GM23338 (cell line): ENCODE measurements at regions not wholly inside any gene's neighbourhood (a gene's known extent, or its start where the extent isn't known, plus 50 kb on each side); places are given as distances from the start of the nearest gene placed in this dataset.
A peak's percentile ranks its signal among the peaks of the same experiment; 100 is the strongest.

ENCODE experiments used
- ATAC-seq: fragments of 200-7000 bp; cut with Tn5 transposase; 3 replicates; pipeline ENCODE4 v1.9.1; 2020
- DNase-seq: peaks from one replicate; pipeline ENCODE4 v3.0.0-alpha.2; 2015; ENCODE audit warnings: low spot score
- H2AFZ ChIP-seq: fragments of 200-600 bp; sonication (generic); 2 replicates; pipeline ENCODE4 v1.8.0; 2016; ENCODE audit warnings: antibody characterized with exemption, mild to moderate bottlenecking, moderate library complexity
- H3F3A ChIP-seq: fragments of 200-600 bp; sonication (generic); replicated peaks from 2 replicates; pipeline ENCODE4 v1.8.0; 2017; ENCODE audit warnings: antibody characterized with exemption, mixed run types, low read depth
- H3K27ac ChIP-seq: fragments of 200-600 bp; sonication (generic); 2 replicates; pipeline ENCODE4 v1.6.1; 2016; ENCODE audit warnings: low read depth
- H3K27me3 ChIP-seq: fragments of 200-600 bp; sonication (generic); 2 replicates; pipeline ENCODE4 v1.8.0; 2016; ENCODE audit warnings: mild to moderate bottlenecking, mixed run types, moderate library complexity; ENCODE audit not compliant: insufficient read depth
- H3K36me3 ChIP-seq: fragments of 200-600 bp; sonication (generic); 2 replicates; pipeline ENCODE4 v1.8.0; 2016; ENCODE audit warnings: mild to moderate bottlenecking; ENCODE audit not compliant: insufficient read depth
- H3K4me1 ChIP-seq: fragments of 200-600 bp; sonication (generic); 2 replicates; pipeline ENCODE4 v1.8.0; 2016; ENCODE audit warnings: mild to moderate bottlenecking, moderate library complexity; ENCODE audit not compliant: insufficient read depth
- H3K4me2 ChIP-seq: fragments of 200-600 bp; sonication (generic); 2 replicates; pipeline ENCODE4 v1.7.1; 2017; ENCODE audit warnings: mixed run types
- H3K4me3 ChIP-seq: fragments of 200-600 bp; sonication (generic); 2 replicates; pipeline ENCODE4 v1.6.1; 2016; ENCODE audit warnings: mixed run types
- H3K79me2 ChIP-seq: fragments of 200-600 bp; sonication (generic); replicated peaks from 2 replicates; pipeline ENCODE4 v1.8.0; 2017; ENCODE audit warnings: mild to moderate bottlenecking; ENCODE audit not compliant: insufficient read depth
- H3K9me2 ChIP-seq: fragments of 200-600 bp; sonication (generic); 2 replicates; pipeline ENCODE4 v1.8.0; 2017; ENCODE audit not compliant: insufficient read depth
- H4K20me1 ChIP-seq: fragments of 200-600 bp; sonication (generic); replicated peaks from 2 replicates; pipeline ENCODE4 v1.8.0; 2017; ENCODE audit warnings: mild to moderate bottlenecking; ENCODE audit not compliant: insufficient read depth
- H3K27ac Mint-ChIP-seq: 2 replicates; pipeline ENCODE4 v1.8.0; 2020; ENCODE audit warnings: inconsistent platforms, mild to moderate bottlenecking, moderate library complexity, mixed read lengths
- H3K27me3 Mint-ChIP-seq: 3 replicates; pipeline ENCODE4 v1.8.0; 2022; ENCODE audit warnings: low read depth, mild to moderate bottlenecking, moderate library complexity, mixed read lengths, inconsistent platforms; ENCODE audit not compliant: insufficient read depth, poor library complexity
- H3K36me3 Mint-ChIP-seq: 3 replicates; pipeline ENCODE4 v1.8.0; 2021; ENCODE audit warnings: low read depth, mild to moderate bottlenecking, inconsistent platforms, moderate library complexity, mixed read lengths
- H3K4me1 Mint-ChIP-seq: 3 replicates; pipeline ENCODE4 v1.8.0; 2020; ENCODE audit warnings: mild to moderate bottlenecking, inconsistent platforms, mixed read lengths
- H3K4me3 Mint-ChIP-seq: 3 replicates; pipeline ENCODE4 v1.8.0; 2021; ENCODE audit warnings: moderate library complexity, mild to moderate bottlenecking, inconsistent platforms, mixed read lengths
- H3K9me3 Mint-ChIP-seq: 3 replicates; pipeline ENCODE4 v1.8.0; 2020; ENCODE audit warnings: moderate library complexity, mild to moderate bottlenecking, inconsistent platforms, mixed read lengths
- CREB1 ChIP-seq: fragments of 250-450 bp; sonication (Bioruptor Pico); IDR thresholded peaks from 2 replicates; pipeline ENCODE4 v1.5.0; 2020; ENCODE audit warnings: low read depth, mild to moderate bottlenecking, moderate library complexity
- EZH2 ChIP-seq: fragments of 200-600 bp; sonication (generic); IDR thresholded peaks from one replicate; pipeline ENCODE4 v1.8.0; 2017; ENCODE audit warnings: antibody characterized with exemption, mild to moderate bottlenecking, low read depth; ENCODE audit not compliant: unreplicated experiment
- EZH2phosphoT487 ChIP-seq: fragments of 200-600 bp; sonication (generic); IDR thresholded peaks from one replicate; pipeline ENCODE4 v1.8.1; 2018; ENCODE audit warnings: antibody characterized with exemption; ENCODE audit not compliant: unreplicated experiment
- JUNB ChIP-seq: IDR thresholded peaks from one replicate; pipeline ENCODE4 v1.6.1; 2016; ENCODE audit warnings: antibody characterized with exemption; ENCODE audit not compliant: unreplicated experiment
- NANOG ChIP-seq: IDR thresholded peaks from 2 replicates; pipeline ENCODE4 v1.6.1; 2016; ENCODE audit warnings: antibody characterized with exemption, borderline replicate concordance
- POLR2AphosphoS5 ChIP-seq: IDR thresholded peaks from 2 replicates; pipeline ENCODE4 v1.6.1; 2016; ENCODE audit warnings: antibody characterized with exemption, low read depth
- STAT1 ChIP-seq: IDR thresholded peaks from one replicate; pipeline ENCODE4 v1.6.1; 2016; ENCODE audit warnings: antibody characterized with exemption; ENCODE audit not compliant: unreplicated experiment
- ZNF114 ChIP-seq: fragments of 250-450 bp; sonication (Bioruptor Pico); IDR thresholded peaks from 2 replicates; pipeline ENCODE4 v1.5.0; 2020; ENCODE audit warnings: mild to moderate bottlenecking, moderate library complexity
- ZNF331 ChIP-seq: fragments of 250-450 bp; sonication (Bioruptor Pico); IDR thresholded peaks from 2 replicates; pipeline ENCODE4 v1.5.0; 2020; ENCODE audit warnings: low read depth, mild to moderate bottlenecking, moderate library complexity
- TF ChIP-seq, protein P1 (sequence below), 2 experiments: fragments of 200-600 bp in 1 of 2; sonication (generic) in 1 of 2; conservative IDR thresholded peaks; 2 replicates each; pipeline versions ENCODE4 v1.5.1 to v1.6.1; 2016 to 2017; ENCODE audit warnings: antibody characterized with exemption in 2 of 2, low read depth in 2 of 2, mild to moderate bottlenecking in 2 of 2, moderate library complexity in 1 of 2
- TF ChIP-seq, protein P2 (sequence below): IDR thresholded peaks from one replicate; pipeline ENCODE4 v1.6.1; 2018; ENCODE audit warnings: antibody characterized with exemption; ENCODE audit not compliant: unreplicated experiment
- TF ChIP-seq, protein P3 (sequence below): fragments of 250-450 bp; sonication (Bioruptor Pico); IDR thresholded peaks from 2 replicates; pipeline ENCODE4 v1.5.0; 2020; ENCODE audit warnings: mild to moderate bottlenecking, moderate library complexity
- TF ChIP-seq, protein P4 (sequence below): IDR thresholded peaks from 2 replicates; pipeline ENCODE4 v1.6.1; 2016; ENCODE audit warnings: antibody characterized with exemption

DNA sequence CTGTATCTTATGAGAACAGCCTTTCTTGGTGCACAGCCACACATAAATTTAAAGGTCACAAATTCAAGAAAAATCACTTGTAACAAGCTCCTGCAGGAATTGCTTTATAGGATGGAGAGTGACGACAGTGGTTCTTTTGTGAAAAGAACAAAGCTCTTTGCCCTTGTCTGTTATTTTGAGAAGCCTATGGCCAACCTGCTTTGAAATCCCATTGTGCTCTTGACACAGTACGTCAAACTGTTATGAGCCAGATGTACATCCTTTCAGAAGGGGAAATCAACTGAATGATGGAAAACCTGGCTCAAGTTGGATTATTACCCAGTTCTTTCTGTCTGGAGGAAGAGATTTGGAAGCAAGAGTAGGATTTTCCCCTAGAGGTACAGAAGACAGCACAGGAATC, 1454.2 kb downstream of the ARAP2 start (continued):
- TF ChIP-seq ZNF114 (CRISPR knock-in tag) (no peak), POLR2AphosphoS5 (no peak), JUNB (no peak), ZNF331 (no peak)

DNA sequence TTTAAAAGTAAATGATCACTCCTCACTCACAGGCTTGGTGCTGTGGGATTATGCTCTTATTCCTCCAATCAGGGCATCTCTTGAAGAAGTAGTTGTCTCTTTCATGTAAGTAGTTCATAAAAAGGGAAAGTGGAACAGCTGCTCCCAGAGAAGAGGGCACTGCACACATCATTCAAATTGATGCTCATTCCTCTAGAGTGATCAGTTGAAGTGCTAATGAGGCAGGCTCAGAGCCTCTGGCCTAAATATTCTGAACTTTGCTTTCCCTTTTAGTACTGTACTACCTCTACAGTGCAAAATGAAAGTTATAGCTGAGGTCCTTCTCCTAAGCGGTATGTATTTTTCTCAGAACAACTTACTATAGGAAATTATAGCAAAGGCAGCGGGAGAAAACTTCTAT, 1453.1 kb downstream of the ARAP2 start:
- H3K79me2 ChIP-seq: no peaks in the 10 kb centered on the region
- H3K4me1 ChIP-seq: peaks cover 5% of the 10 kb centered on the region
- no peaks in the 10 kb centered on the region for H4K20me1 ChIP-seq
- no peaks in the 10 kb centered on the region; the same call in 1 of the 2 replicates for H3K9me2 ChIP-seq
- Mint-ChIP-seq H3K27ac (no peak overlapping the region), H3K4me1 (peaks cover 3% of the 10 kb centered on the region; the same call in 2 of the 3 replicates), H3K9me3 (peaks cover 13% of the 10 kb centered on the region), H3K4me3 (no peak overlapping the region), H3K27me3 (no peaks in the 10 kb centered on the region), H3K36me3 (peaks cover 8% of the 10 kb centered on the region; the same call in 1 of the 3 replicates)
- H3K36me3 ChIP-seq: peaks cover 13% of the 10 kb centered on the region; the same call in 1 of the 2 replicates
- H2AFZ ChIP-seq: peak overlapping the region; percentile 23; the same call in 1 of the 2 replicates
- no peak for ATAC-seq
- no peak for DNase-seq
- TF ChIP-seq ZNF114 (CRISPR knock-in tag) (no peak), STAT1 (no peak), JUNB (no peak), POLR2AphosphoS5 (no peak), EZH2 (no peak), ZNF331 (no peak), NANOG (no peak), CREB1 (no peak), EZH2phosphoT487 (no peak)
- TF ChIP-seq, protein P1, sequence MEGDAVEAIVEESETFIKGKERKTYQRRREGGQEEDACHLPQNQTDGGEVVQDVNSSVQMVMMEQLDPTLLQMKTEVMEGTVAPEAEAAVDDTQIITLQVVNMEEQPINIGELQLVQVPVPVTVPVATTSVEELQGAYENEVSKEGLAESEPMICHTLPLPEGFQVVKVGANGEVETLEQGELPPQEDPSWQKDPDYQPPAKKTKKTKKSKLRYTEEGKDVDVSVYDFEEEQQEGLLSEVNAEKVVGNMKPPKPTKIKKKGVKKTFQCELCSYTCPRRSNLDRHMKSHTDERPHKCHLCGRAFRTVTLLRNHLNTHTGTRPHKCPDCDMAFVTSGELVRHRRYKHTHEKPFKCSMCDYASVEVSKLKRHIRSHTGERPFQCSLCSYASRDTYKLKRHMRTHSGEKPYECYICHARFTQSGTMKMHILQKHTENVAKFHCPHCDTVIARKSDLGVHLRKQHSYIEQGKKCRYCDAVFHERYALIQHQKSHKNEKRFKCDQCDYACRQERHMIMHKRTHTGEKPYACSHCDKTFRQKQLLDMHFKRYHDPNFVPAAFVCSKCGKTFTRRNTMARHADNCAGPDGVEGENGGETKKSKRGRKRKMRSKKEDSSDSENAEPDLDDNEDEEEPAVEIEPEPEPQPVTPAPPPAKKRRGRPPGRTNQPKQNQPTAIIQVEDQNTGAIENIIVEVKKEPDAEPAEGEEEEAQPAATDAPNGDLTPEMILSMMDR (conservative IDR thresholded peaks at IDR 0.05; ENCODE audit: low read depth in 2 of 2): no peak
- TF ChIP-seq, protein P2, sequence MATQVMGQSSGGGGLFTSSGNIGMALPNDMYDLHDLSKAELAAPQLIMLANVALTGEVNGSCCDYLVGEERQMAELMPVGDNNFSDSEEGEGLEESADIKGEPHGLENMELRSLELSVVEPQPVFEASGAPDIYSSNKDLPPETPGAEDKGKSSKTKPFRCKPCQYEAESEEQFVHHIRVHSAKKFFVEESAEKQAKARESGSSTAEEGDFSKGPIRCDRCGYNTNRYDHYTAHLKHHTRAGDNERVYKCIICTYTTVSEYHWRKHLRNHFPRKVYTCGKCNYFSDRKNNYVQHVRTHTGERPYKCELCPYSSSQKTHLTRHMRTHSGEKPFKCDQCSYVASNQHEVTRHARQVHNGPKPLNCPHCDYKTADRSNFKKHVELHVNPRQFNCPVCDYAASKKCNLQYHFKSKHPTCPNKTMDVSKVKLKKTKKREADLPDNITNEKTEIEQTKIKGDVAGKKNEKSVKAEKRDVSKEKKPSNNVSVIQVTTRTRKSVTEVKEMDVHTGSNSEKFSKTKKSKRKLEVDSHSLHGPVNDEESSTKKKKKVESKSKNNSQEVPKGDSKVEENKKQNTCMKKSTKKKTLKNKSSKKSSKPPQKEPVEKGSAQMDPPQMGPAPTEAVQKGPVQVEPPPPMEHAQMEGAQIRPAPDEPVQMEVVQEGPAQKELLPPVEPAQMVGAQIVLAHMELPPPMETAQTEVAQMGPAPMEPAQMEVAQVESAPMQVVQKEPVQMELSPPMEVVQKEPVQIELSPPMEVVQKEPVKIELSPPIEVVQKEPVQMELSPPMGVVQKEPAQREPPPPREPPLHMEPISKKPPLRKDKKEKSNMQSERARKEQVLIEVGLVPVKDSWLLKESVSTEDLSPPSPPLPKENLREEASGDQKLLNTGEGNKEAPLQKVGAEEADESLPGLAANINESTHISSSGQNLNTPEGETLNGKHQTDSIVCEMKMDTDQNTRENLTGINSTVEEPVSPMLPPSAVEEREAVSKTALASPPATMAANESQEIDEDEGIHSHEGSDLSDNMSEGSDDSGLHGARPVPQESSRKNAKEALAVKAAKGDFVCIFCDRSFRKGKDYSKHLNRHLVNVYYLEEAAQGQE: no peak
- TF ChIP-seq, protein P3, sequence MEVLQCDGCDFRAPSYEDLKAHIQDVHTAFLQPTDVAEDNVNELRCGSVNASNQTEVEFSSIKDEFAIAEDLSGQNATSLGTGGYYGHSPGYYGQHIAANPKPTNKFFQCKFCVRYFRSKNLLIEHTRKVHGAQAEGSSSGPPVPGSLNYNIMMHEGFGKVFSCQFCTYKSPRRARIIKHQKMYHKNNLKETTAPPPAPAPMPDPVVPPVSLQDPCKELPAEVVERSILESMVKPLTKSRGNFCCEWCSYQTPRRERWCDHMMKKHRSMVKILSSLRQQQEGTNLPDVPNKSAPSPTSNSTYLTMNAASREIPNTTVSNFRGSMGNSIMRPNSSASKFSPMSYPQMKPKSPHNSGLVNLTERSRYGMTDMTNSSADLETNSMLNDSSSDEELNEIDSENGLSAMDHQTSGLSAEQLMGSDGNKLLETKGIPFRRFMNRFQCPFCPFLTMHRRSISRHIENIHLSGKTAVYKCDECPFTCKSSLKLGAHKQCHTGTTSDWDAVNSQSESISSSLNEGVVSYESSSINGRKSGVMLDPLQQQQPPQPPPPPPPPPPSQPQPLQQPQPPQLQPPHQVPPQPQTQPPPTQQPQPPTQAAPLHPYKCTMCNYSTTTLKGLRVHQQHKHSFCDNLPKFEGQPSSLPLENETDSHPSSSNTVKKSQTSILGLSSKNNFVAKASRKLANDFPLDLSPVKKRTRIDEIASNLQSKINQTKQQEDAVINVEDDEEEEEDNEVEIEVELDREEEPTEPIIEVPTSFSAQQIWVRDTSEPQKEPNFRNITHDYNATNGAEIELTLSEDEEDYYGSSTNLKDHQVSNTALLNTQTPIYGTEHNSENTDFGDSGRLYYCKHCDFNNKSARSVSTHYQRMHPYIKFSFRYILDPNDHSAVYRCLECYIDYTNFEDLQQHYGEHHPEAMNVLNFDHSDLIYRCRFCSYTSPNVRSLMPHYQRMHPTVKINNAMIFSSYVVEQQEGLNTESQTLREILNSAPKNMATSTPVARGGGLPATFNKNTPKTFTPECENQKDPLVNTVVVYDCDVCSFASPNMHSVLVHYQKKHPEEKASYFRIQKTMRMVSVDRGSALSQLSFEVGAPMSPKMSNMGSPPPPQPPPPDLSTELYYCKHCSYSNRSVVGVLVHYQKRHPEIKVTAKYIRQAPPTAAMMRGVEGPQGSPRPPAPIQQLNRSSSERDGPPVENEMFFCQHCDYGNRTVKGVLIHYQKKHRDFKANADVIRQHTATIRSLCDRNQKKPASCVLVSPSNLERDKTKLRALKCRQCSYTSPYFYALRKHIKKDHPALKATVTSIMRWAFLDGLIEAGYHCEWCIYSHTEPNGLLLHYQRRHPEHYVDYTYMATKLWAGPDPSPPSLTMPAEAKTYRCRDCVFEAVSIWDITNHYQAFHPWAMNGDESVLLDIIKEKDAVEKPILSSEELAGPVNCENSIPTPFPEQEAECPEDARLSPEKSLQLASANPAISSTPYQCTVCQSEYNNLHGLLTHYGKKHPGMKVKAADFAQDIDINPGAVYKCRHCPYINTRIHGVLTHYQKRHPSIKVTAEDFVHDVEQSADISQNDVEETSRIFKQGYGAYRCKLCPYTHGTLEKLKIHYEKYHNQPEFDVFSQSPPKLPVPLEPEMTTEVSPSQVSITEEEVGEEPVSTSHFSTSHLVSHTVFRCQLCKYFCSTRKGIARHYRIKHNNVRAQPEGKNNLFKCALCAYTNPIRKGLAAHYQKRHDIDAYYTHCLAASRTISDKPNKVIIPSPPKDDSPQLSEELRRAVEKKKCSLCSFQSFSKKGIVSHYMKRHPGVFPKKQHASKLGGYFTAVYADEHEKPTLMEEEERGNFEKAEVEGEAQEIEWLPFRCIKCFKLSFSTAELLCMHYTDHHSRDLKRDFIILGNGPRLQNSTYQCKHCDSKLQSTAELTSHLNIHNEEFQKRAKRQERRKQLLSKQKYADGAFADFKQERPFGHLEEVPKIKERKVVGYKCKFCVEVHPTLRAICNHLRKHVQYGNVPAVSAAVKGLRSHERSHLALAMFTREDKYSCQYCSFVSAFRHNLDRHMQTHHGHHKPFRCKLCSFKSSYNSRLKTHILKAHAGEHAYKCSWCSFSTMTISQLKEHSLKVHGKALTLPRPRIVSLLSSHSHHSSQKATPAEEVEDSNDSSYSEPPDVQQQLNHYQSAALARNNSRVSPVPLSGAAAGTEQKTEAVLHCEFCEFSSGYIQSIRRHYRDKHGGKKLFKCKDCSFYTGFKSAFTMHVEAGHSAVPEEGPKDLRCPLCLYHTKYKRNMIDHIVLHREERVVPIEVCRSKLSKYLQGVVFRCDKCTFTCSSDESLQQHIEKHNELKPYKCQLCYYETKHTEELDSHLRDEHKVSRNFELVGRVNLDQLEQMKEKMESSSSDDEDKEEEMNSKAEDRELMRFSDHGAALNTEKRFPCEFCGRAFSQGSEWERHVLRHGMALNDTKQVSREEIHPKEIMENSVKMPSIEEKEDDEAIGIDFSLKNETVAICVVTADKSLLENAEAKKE (CRISPR knock-in tag): no peak
- TF ChIP-seq, protein P4, sequence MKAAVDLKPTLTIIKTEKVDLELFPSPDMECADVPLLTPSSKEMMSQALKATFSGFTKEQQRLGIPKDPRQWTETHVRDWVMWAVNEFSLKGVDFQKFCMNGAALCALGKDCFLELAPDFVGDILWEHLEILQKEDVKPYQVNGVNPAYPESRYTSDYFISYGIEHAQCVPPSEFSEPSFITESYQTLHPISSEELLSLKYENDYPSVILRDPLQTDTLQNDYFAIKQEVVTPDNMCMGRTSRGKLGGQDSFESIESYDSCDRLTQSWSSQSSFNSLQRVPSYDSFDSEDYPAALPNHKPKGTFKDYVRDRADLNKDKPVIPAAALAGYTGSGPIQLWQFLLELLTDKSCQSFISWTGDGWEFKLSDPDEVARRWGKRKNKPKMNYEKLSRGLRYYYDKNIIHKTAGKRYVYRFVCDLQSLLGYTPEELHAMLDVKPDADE: no peak
- H3K4me2 ChIP-seq: peak overlapping the region; percentile 15; the same call in 1 of the 2 replicates
- no peak overlapping the region for H3K27ac ChIP-seq
- H3K27me3 ChIP-seq: no peaks in the 10 kb centered on the region
- no peaks in the 10 kb centered on the region for H3F3A ChIP-seq
- H3K4me3 ChIP-seq: no peak overlapping the region
